HEK293T (cell line): ENCODE measurements at regions not wholly inside any gene's neighbourhood (a gene's known extent, or its start where the extent isn't known, plus 50 kb on each side); places are given as distances from the start of the nearest gene placed in this dataset.
"Not testable (repeated sequence)": the region's sequence is repeated elsewhere in the genome, so short reads cannot be mapped to it uniquely, and the experiment has no call there.

Experiments used
- CTCF ChIA-PET: fragments of 350-600 bp; formaldehyde crosslinking; extraction: SDS; loops from one replicate; lab custom pipeline; 2021; ENCODE audit warnings: antibody characterized with exemption, inconsistent platforms; lab: Yijun Ruan, JAX
- POLR2A ChIA-PET: fragments of 350-600 bp; formaldehyde crosslinking; extraction: SDS; loops from one replicate; lab custom pipeline; 2020; ENCODE audit warnings: antibody characterized with exemption, inconsistent platforms; lab: Yijun Ruan, JAX
- DNase-seq: peaks from one replicate; pipeline ENCODE4 v3.0.0; 2012; ENCODE audit warnings: mixed read lengths; ENCODE audit errors: extremely low spot score
- ARNT ChIP-seq: fragments of 450-650 bp; IDR thresholded peaks from 2 replicates; pipeline ENCODE4 v1.6.1; 2017; ENCODE audit warnings: mild to moderate bottlenecking
- BHLHE40 ChIP-seq: fragments of 450-650 bp; IDR thresholded peaks from 2 replicates; pipeline ENCODE4 v1.6.1; 2016; ENCODE audit warnings: mild to moderate bottlenecking, moderate library complexity, borderline replicate concordance
- CTBP1 ChIP-seq: fragments of 450-650 bp; IDR thresholded peaks from 2 replicates; pipeline ENCODE4 v1.6.1; 2016; ENCODE audit warnings: borderline replicate concordance
- ELF4 ChIP-seq: fragments of 450-650 bp; IDR thresholded peaks from 2 replicates; pipeline ENCODE4 v1.6.1; 2017; ENCODE audit warnings: antibody characterized with exemption
- FOXA1 ChIP-seq: fragments of 450-650 bp; IDR thresholded peaks from 2 replicates; pipeline ENCODE4 v1.6.1; 2016; ENCODE audit warnings: mild to moderate bottlenecking
- FOXK2 ChIP-seq: fragments of 450-650 bp; IDR thresholded peaks from 2 replicates; pipeline ENCODE4 v1.6.1; 2016; ENCODE audit warnings: mild to moderate bottlenecking
- FOXM1 ChIP-seq: fragments of 450-650 bp; IDR thresholded peaks from 2 replicates; pipeline ENCODE4 v1.6.1; 2017; ENCODE audit warnings: mild to moderate bottlenecking, borderline replicate concordance
- HDGF ChIP-seq: fragments of 450-650 bp; IDR thresholded peaks from 2 replicates; pipeline ENCODE4 v1.6.1; 2017; ENCODE audit warnings: antibody characterized with exemption, borderline replicate concordance
- L3MBTL2 ChIP-seq: fragments of 450-650 bp; conservative IDR thresholded peaks from 2 replicates; pipeline ENCODE4 v1.6.1; 2016; ENCODE audit warnings: mild to moderate bottlenecking
- LEF1 ChIP-seq: fragments of 450-650 bp; IDR thresholded peaks from 2 replicates; pipeline ENCODE4 v1.6.1; 2017; ENCODE audit warnings: mild to moderate bottlenecking, borderline replicate concordance
- NFRKB ChIP-seq: fragments of 450-650 bp; IDR thresholded peaks from 2 replicates; pipeline ENCODE4 v1.6.1; 2016; ENCODE audit warnings: mild to moderate bottlenecking, moderate library complexity
- PKNOX1 ChIP-seq: fragments of 450-650 bp; IDR thresholded peaks from 2 replicates; pipeline ENCODE4 v1.6.1; 2016
- SP1 ChIP-seq: fragments of 450-650 bp; IDR thresholded peaks from 2 replicates; pipeline ENCODE4 v1.6.1; 2017
- SUZ12 ChIP-seq: fragments of 450-650 bp; IDR thresholded peaks from 2 replicates; pipeline ENCODE4 v1.6.1; 2016; ENCODE audit warnings: mild to moderate bottlenecking
- TARDBP ChIP-seq: fragments of 450-650 bp; IDR thresholded peaks from 2 replicates; pipeline ENCODE4 v1.6.1; 2016
- ZNF384 ChIP-seq: fragments of 450-650 bp; IDR thresholded peaks from 2 replicates; pipeline ENCODE4 v1.6.1; 2016

- ChIA-PET POLR2A (no interaction called here), CTCF (no interaction called here)
- DNase-seq, result no peak
- TF ChIP-seq SP1 (no peak), FOXA1 (no peak), HDGF (no peak), NFRKB (no peak), ELF4 (no peak), LEF1 (no peak), ZNF384 (no peak), FOXM1 (no peak), SUZ12 (no peak), PKNOX1 (no peak), L3MBTL2 (no peak), BHLHE40 (no peak), FOXK2 (no peak), CTBP1 (no peak), TARDBP (no peak), ARNT (no peak)
These were observed 106.7 kb downstream of the LSMEM1 start for GRCh38 chr7:112587504-112587903.

- DNase-seq, POLR2A ChIA-PET: not testable (repeated sequence)
- CTCF ChIA-PET, result interaction anchor here (0.6 kb wide), 1 partner anchor 40 kb away, joined by 3 read pairs; no protein-coding TSS in a partner anchor
These were observed 111.9 kb downstream of the LSMEM1 start for GRCh38 chr7:112592565-112593263.

- CTCF ChIA-PET, result no interaction called here
- TF ChIP-seq ELF4, result no peak
- TF ChIP-seq SP1, result no peak
- TF ChIP-seq FOXA1, result no peak
- no peak for TF ChIP-seq FOXM1
- TF ChIP-seq SUZ12, result no peak
- TF ChIP-seq FOXK2, result no peak
- no peak for TF ChIP-seq LEF1
- no peak for TF ChIP-seq ZNF384
- POLR2A ChIA-PET, result interaction anchor here (0.6 kb wide), 1 partner anchor 222 kb away, joined by 3 read pairs; no protein-coding TSS in a partner anchor
- no peak for DNase-seq
These were observed 113.6 kb downstream of the LSMEM1 start for GRCh38 chr7:112594397-112594796.

GRCh38 chr7:112596260-112596659, 115.5 kb downstream of the LSMEM1 start:
- no peak for DNase-seq
- ChIA-PET CTCF (no interaction called here), POLR2A (no interaction called here)

GRCh38 chr7:112596981-112597380, 116.2 kb downstream of the LSMEM1 start:
- TF ChIP-seq BHLHE40 (no peak), CTBP1 (no peak)
- CTCF ChIA-PET, result no interaction called here
- POLR2A ChIA-PET, result no interaction called here
- no peak for DNase-seq

More at GRCh38 chr7:112596260-112596659, 115.5 kb downstream of the LSMEM1 start:
- TF ChIP-seq BHLHE40 (no peak), NFRKB (no peak), SUZ12 (no peak), ELF4 (no peak), CTBP1 (no peak), L3MBTL2 (no peak), ZNF384 (no peak), ARNT (no peak), HDGF (no peak), FOXK2 (no peak), PKNOX1 (no peak), FOXA1 (no peak), LEF1 (no peak), SP1 (no peak), FOXM1 (no peak), TARDBP (no peak)

GRCh38 chr7:112603673-112604072, 122.9 kb downstream of the LSMEM1 start:
- POLR2A ChIA-PET, result no interaction called here
- CTCF ChIA-PET, result interaction anchor here (0.6 kb wide), 1 partner anchor 116 kb away, joined by 3 read pairs; no protein-coding TSS in a partner anchor
- no peak for TF ChIP-seq HDGF
- no peak for TF ChIP-seq BHLHE40
- TF ChIP-seq FOXA1, result no peak
- no peak for TF ChIP-seq NFRKB
- TF ChIP-seq SP1, result no peak
- TF ChIP-seq ZNF384, result no peak
- TF ChIP-seq FOXM1, result no peak
- no peak for TF ChIP-seq CTBP1
- no peak for TF ChIP-seq ARNT
- TF ChIP-seq TARDBP, result no peak
- no peak for TF ChIP-seq SUZ12
- TF ChIP-seq LEF1, result no peak
- DNase-seq, result no peak

- ChIA-PET CTCF (no interaction called here), POLR2A (no interaction called here)
These were observed 129.8 kb downstream of the LSMEM1 start for GRCh38 chr7:112610636-112611035.

More at GRCh38 chr7:112610636-112611035, 129.8 kb downstream of the LSMEM1 start:
- no peak for DNase-seq
- no peak for TF ChIP-seq PKNOX1
- no peak for TF ChIP-seq ELF4
- no peak for TF ChIP-seq BHLHE40
- no peak for TF ChIP-seq L3MBTL2
- TF ChIP-seq ARNT, result no peak
- TF ChIP-seq HDGF, result no peak
- no peak for TF ChIP-seq LEF1
- no peak for TF ChIP-seq FOXM1
- no peak for TF ChIP-seq FOXA1
- TF ChIP-seq ZNF384, result no peak
- TF ChIP-seq NFRKB, result no peak
